Lower leg skin (tissue), 3 donors: ENCODE measurements at regions not wholly inside any gene's neighbourhood (a gene's known extent, or its start where the extent isn't known, plus 50 kb on each side); places are given as distances from the start of the nearest gene placed in this dataset.

Experiments
- POLR2A ChIP-seq, 2 donors: fragments of 450-650 bp; IDR thresholded peaks; one replicate each; pipeline ENCODE4 v1.6.1; 2016 to 2017; ENCODE audit warnings: antibody characterized with exemption in 2 of 2, mild to moderate bottlenecking in 1 of 2, moderate library complexity in 1 of 2
- TF ChIP-seq, protein P1 (sequence below), 3 donors: fragments of 450-650 bp; IDR thresholded peaks; one replicate each; pipeline ENCODE4 v1.5.1; 2016; ENCODE audit warnings: antibody characterized with exemption in 3 of 3, mild to moderate bottlenecking in 3 of 3, moderate library complexity in 2 of 3

DNA sequence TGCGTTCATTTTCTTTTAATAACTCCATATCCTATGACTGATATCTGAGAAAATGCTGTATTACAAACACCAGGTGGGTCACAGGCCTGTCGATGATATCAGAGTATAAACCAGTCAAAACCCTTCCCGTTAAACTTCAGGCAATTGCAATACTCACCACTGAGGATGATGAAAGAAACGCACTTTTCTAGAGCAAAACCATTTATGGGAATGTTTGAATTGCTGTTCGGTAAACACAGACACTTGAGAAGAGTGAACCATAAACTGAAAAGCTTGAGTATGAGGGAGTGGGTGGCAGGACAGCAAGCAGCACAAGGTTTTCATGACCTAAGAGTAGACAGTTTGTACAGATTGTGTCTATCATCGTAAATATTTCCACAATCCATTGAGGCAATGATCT is 139.8 kb upstream of the CEP126 start:
- TF ChIP-seq, protein P1, sequence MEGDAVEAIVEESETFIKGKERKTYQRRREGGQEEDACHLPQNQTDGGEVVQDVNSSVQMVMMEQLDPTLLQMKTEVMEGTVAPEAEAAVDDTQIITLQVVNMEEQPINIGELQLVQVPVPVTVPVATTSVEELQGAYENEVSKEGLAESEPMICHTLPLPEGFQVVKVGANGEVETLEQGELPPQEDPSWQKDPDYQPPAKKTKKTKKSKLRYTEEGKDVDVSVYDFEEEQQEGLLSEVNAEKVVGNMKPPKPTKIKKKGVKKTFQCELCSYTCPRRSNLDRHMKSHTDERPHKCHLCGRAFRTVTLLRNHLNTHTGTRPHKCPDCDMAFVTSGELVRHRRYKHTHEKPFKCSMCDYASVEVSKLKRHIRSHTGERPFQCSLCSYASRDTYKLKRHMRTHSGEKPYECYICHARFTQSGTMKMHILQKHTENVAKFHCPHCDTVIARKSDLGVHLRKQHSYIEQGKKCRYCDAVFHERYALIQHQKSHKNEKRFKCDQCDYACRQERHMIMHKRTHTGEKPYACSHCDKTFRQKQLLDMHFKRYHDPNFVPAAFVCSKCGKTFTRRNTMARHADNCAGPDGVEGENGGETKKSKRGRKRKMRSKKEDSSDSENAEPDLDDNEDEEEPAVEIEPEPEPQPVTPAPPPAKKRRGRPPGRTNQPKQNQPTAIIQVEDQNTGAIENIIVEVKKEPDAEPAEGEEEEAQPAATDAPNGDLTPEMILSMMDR (IDR thresholded peaks at IDR 0.05): no peak
- TF ChIP-seq POLR2A (IDR thresholded peaks at IDR 0.05): no peak
